GM12878 (cell line): ENCODE measurements at regions not wholly inside any gene's neighbourhood (a gene's known extent, or its start where the extent isn't known, plus 50 kb on each side); places are given as distances from the start of the nearest gene placed in this dataset.

Source experiments
- CBX5 ChIP-seq: sonication (generic); IDR thresholded peaks from 2 replicates; pipeline ENCODE4 v1.6.1; 2016; ENCODE audit warnings: low read depth, moderate library complexity, mild to moderate bottlenecking, inconsistent platforms
- EP300 ChIP-seq, 2 experiments: fragments of 150-350 bp in 1 of 2; IDR thresholded peaks; 2 replicates each; pipeline ENCODE4 v1.6.1; 2011 to 2012; ENCODE audit warnings: low read depth in 2 of 2, low read length in 2 of 2, borderline replicate concordance in 1 of 2, improper control_type of control experiment in 1 of 2, inconsistent platforms in 1 of 2; ENCODE audit not compliant: control insufficient read depth in 1 of 2
- EZH2 ChIP-seq: IDR thresholded peaks from 2 replicates; pipeline ENCODE4 v1.6.1; 2012; ENCODE audit warnings: low read depth, mild to moderate bottlenecking, control low read depth, inconsistent platforms, low read length, borderline replicate concordance; ENCODE audit not compliant: control insufficient read depth
- FOS ChIP-seq: IDR thresholded peaks from 3 replicates; pipeline ENCODE4 v1.6.1; 2011; ENCODE audit warnings: borderline replicate concordance; ENCODE audit not compliant: insufficient read length; ENCODE audit errors: extremely low read depth
- TF ChIP-seq, protein P1 (sequence below): IDR thresholded peaks from 2 replicates; pipeline ENCODE4 v1.6.1; 2012; ENCODE audit warnings: mild to moderate bottlenecking, low read depth, low read length
- TF ChIP-seq, protein P2 (sequence below): IDR thresholded peaks from 2 replicates; pipeline ENCODE4 v1.6.1; 2011; ENCODE audit warnings: borderline replicate concordance, low read depth, mild to moderate bottlenecking, moderate library complexity, mixed read lengths, low read length; ENCODE audit not compliant: insufficient read depth; ENCODE audit errors: extremely low read length
- TF ChIP-seq, protein P3 (sequence below), 3 experiments: IDR thresholded peaks in 2 of 3; conservative IDR thresholded peaks in 1 of 3; 2 replicates each; pipeline ENCODE4 v1.5.1; 2011; ENCODE audit warnings: low read depth in 3 of 3, low read length in 3 of 3, mild to moderate bottlenecking in 3 of 3, control low read depth in 2 of 3, moderate library complexity in 2 of 3, inconsistent platforms in 1 of 3, mixed read lengths in 1 of 3; ENCODE audit not compliant: control insufficient read depth in 2 of 3, insufficient read depth in 1 of 3; ENCODE audit errors: extremely low read depth in 1 of 3
- TF ChIP-seq, protein P4 (sequence below): fragments of 450-650 bp; formaldehyde crosslinking; IDR thresholded peaks from 2 replicates; pipeline ENCODE4 v1.4.0; 2022; ENCODE audit warnings: mild to moderate bottlenecking, moderate library complexity
- TF ChIP-seq, protein P5 (sequence below): fragments of 450-650 bp; IDR thresholded peaks from 2 replicates; pipeline ENCODE4 v1.6.1; 2016; ENCODE audit warnings: mild to moderate bottlenecking

DNA sequence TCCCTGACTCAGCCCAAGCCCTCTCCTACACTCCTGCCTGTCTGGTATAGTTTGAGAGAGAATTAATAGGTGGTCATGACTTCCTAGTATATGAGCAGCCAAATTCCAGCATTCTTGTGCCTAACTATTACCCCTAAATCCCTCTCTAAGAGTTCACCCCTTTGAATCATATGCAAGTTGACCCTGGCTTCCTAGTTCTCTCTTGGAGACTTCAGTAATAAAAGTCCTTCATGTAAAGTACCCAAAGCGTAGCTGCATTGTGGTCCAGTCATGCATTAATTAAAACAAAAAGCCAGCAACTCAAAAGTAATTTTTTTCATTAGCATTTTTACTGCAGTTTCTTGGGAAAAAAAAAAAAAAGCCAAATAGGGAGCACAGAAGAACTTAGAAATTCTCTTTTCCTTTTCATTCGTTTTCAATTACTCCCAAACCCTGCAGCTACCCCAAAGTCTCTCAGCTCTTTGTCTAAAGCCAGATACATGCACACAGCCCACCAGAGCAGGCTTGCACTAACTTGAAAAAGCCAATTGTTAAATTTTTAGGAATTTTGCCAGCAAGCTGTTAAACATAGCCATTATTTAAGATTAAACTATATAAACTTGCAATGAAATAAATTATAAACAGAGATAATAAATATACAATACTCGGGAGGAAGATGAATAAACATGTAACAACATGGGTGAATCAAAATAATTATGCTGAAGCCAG lies 50.1 kb upstream of the STT3B start:
- TF ChIP-seq EZH2: no peak
- TF ChIP-seq EP300 (IDR thresholded peaks at IDR 0.05; ENCODE audit: borderline replicate concordance in 1 of 2, control insufficient read depth in 1 of 2, low read depth in 2 of 2, low read length in 2 of 2): no peak
- no peak for TF ChIP-seq FOS
- TF ChIP-seq, protein P1, sequence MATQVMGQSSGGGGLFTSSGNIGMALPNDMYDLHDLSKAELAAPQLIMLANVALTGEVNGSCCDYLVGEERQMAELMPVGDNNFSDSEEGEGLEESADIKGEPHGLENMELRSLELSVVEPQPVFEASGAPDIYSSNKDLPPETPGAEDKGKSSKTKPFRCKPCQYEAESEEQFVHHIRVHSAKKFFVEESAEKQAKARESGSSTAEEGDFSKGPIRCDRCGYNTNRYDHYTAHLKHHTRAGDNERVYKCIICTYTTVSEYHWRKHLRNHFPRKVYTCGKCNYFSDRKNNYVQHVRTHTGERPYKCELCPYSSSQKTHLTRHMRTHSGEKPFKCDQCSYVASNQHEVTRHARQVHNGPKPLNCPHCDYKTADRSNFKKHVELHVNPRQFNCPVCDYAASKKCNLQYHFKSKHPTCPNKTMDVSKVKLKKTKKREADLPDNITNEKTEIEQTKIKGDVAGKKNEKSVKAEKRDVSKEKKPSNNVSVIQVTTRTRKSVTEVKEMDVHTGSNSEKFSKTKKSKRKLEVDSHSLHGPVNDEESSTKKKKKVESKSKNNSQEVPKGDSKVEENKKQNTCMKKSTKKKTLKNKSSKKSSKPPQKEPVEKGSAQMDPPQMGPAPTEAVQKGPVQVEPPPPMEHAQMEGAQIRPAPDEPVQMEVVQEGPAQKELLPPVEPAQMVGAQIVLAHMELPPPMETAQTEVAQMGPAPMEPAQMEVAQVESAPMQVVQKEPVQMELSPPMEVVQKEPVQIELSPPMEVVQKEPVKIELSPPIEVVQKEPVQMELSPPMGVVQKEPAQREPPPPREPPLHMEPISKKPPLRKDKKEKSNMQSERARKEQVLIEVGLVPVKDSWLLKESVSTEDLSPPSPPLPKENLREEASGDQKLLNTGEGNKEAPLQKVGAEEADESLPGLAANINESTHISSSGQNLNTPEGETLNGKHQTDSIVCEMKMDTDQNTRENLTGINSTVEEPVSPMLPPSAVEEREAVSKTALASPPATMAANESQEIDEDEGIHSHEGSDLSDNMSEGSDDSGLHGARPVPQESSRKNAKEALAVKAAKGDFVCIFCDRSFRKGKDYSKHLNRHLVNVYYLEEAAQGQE: no peak
- TF ChIP-seq, protein P2, sequence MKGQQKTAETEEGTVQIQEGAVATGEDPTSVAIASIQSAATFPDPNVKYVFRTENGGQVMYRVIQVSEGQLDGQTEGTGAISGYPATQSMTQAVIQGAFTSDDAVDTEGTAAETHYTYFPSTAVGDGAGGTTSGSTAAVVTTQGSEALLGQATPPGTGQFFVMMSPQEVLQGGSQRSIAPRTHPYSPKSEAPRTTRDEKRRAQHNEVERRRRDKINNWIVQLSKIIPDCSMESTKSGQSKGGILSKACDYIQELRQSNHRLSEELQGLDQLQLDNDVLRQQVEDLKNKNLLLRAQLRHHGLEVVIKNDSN: no peak
- TF ChIP-seq CBX5: no peak
- TF ChIP-seq, protein P3, sequence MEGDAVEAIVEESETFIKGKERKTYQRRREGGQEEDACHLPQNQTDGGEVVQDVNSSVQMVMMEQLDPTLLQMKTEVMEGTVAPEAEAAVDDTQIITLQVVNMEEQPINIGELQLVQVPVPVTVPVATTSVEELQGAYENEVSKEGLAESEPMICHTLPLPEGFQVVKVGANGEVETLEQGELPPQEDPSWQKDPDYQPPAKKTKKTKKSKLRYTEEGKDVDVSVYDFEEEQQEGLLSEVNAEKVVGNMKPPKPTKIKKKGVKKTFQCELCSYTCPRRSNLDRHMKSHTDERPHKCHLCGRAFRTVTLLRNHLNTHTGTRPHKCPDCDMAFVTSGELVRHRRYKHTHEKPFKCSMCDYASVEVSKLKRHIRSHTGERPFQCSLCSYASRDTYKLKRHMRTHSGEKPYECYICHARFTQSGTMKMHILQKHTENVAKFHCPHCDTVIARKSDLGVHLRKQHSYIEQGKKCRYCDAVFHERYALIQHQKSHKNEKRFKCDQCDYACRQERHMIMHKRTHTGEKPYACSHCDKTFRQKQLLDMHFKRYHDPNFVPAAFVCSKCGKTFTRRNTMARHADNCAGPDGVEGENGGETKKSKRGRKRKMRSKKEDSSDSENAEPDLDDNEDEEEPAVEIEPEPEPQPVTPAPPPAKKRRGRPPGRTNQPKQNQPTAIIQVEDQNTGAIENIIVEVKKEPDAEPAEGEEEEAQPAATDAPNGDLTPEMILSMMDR (IDR thresholded peaks at IDR 0.05 in 2 of 3, conservative IDR thresholded peaks at IDR 0.05 in 1 of 3; ENCODE audit: control insufficient read depth in 2 of 3, extremely low read depth in 1 of 3, insufficient read depth in 1 of 3, low read depth in 3 of 3, low read length in 3 of 3): no peak
- TF ChIP-seq, protein P4, sequence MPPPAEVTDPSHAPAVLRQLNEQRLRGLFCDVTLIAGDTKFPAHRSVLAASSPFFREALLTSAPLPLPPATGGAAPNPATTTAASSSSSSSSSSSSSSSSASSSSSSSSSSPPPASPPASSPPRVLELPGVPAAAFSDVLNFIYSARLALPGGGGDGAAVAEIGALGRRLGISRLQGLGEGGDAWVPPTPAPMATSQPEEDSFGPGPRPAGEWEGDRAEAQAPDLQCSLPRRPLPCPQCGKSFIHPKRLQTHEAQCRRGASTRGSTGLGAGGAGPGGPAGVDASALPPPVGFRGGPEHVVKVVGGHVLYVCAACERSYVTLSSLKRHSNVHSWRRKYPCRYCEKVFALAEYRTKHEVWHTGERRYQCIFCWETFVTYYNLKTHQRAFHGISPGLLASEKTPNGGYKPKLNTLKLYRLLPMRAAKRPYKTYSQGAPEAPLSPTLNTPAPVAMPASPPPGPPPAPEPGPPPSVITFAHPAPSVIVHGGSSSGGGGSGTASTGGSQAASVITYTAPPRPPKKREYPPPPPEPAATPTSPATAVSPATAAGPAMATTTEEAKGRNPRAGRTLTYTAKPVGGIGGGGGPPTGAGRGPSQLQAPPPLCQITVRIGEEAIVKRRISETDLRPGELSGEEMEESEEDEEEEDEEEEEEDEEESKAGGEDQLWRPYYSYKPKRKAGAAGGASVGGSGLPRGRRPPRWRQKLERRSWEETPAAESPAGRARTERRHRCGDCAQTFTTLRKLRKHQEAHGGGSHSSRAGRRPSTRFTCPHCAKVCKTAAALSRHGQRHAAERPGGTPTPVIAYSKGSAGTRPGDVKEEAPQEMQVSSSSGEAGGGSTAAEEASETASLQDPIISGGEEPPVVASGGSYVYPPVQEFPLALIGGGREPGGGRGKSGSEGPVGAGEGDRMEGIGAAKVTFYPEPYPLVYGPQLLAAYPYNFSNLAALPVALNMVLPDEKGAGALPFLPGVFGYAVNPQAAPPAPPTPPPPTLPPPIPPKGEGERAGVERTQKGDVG (CRISPR knock-in tag): no peak
- TF ChIP-seq, protein P5, sequence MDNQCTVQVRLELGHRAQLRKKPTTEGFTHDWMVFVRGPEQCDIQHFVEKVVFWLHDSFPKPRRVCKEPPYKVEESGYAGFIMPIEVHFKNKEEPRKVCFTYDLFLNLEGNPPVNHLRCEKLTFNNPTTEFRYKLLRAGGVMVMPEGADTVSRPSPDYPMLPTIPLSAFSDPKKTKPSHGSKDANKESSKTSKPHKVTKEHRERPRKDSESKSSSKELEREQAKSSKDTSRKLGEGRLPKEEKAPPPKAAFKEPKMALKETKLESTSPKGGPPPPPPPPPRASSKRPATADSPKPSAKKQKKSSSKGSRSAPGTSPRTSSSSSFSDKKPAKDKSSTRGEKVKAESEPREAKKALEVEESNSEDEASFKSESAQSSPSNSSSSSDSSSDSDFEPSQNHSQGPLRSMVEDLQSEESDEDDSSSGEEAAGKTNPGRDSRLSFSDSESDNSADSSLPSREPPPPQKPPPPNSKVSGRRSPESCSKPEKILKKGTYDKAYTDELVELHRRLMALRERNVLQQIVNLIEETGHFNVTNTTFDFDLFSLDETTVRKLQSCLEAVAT: no peak
